GM12891 (cell line): ENCODE measurements at regions not wholly inside any gene's neighbourhood (a gene's known extent, or its start where the extent isn't known, plus 50 kb on each side); places are given as distances from the start of the nearest gene placed in this dataset.

ENCODE experiments used
- POLR2A ChIP-seq: IDR thresholded peaks from 2 replicates; pipeline ENCODE4 v1.6.1; 2011; ENCODE audit warnings: low read depth, low read length, control low read depth
- POLR2AphosphoS5 ChIP-seq: IDR thresholded peaks from 2 replicates; pipeline ENCODE4 v1.6.1; 2011; ENCODE audit warnings: low read depth, low read length, control low read depth
- SPI1 ChIP-seq: IDR thresholded peaks from 2 replicates; pipeline ENCODE4 v1.6.1; 2011; ENCODE audit warnings: low read depth, low read length, control low read depth

DNA sequence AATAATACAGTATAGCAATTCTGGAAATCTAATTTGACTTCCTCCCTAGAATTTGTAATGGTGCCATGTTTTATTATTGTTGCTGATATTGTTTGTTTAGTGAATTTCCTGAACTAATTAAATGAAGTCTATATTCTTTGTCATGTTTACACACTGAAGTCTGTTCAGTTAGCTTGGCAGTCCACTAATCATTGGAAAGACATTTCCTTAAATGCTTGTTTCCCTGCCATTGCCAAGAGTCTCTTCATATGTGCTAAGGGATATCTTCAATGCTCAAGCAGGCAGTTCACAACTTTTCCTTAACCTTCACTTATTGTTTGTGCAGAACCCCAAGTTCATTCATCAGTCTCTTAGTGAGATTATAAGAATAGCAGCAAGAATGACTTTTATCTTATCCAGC is 755.3 kb downstream of the INHBA start:
- TF ChIP-seq POLR2A (no peak), POLR2AphosphoS5 (no peak), SPI1 (no peak)
